IPS-15b (cell line): ENCODE measurements at regions not wholly inside any gene's neighbourhood (a gene's known extent, or its start where the extent isn't known, plus 50 kb on each side); places are given as distances from the start of the nearest gene placed in this dataset.

Experiments
- H3K27me3 ChIP-seq: one replicate; pipeline ENCODE4 v1.6.1; 2013; ENCODE audit warnings: low read length; ENCODE audit not compliant: control insufficient read depth, insufficient read depth
- H3K36me3 ChIP-seq: one replicate; pipeline ENCODE4 v1.6.1; 2013; ENCODE audit warnings: low read length; ENCODE audit not compliant: control insufficient read depth, insufficient read depth
- H3K4me1 ChIP-seq: one replicate; pipeline ENCODE4 v1.6.1; 2013; ENCODE audit warnings: mild to moderate bottlenecking, low read length; ENCODE audit not compliant: control insufficient read depth, insufficient read depth
- H3K4me3 ChIP-seq: one replicate; pipeline ENCODE4 v1.5.1; 2013; ENCODE audit warnings: low read depth, low read length
- H3K9ac ChIP-seq: one replicate; pipeline ENCODE4 v1.6.1; 2013; ENCODE audit warnings: low read depth, mild to moderate bottlenecking, low read length
- H3K9me3 ChIP-seq: one replicate; pipeline ENCODE4 v1.6.1; 2013; ENCODE audit warnings: mild to moderate bottlenecking, low read length; ENCODE audit not compliant: control insufficient read depth, insufficient read depth

- H3K4me3 ChIP-seq = no peak overlapping the region
- peaks cover 8% of the 10 kb centered on the region for H3K4me1 ChIP-seq
- H3K27me3 ChIP-seq = no peaks in the 10 kb centered on the region
- no peaks in the 10 kb centered on the region for H3K9me3 ChIP-seq
- peak overlapping the region; percentile 41 for H3K9ac ChIP-seq
- no peaks in the 10 kb centered on the region for H3K36me3 ChIP-seq
Observed at GRCh38 chr13:84973661-84974060, 825.6 kb downstream of the SLITRK6 start.

- Histone ChIP-seq H3K4me3 (no peak overlapping the region), H3K36me3 (no peaks in the 10 kb centered on the region), H3K9ac (no peak overlapping the region), H3K9me3 (no peaks in the 10 kb centered on the region), H3K4me1 (peaks cover 8% of the 10 kb centered on the region), H3K27me3 (no peaks in the 10 kb centered on the region)
Observed at GRCh38 chr13:84972907-84973306, 826.3 kb downstream of the SLITRK6 start.

- H3K9me3 ChIP-seq = no peaks in the 10 kb centered on the region
- H3K4me1 ChIP-seq = no peaks in the 10 kb centered on the region
- no peak overlapping the region for H3K9ac ChIP-seq
- H3K4me3 ChIP-seq = no peak overlapping the region
- H3K36me3 ChIP-seq = no peaks in the 10 kb centered on the region
- no peaks in the 10 kb centered on the region for H3K27me3 ChIP-seq
Observed at GRCh38 chr13:84962849-84963248, 836.4 kb downstream of the SLITRK6 start.

GRCh38 chr13:84962141-84962750, 837.0 kb downstream of the SLITRK6 start:
- no peaks in the 10 kb centered on the region for H3K27me3 ChIP-seq
- no peaks in the 10 kb centered on the region for H3K4me1 ChIP-seq
- no peak overlapping the region for H3K4me3 ChIP-seq
- no peak overlapping the region for H3K9ac ChIP-seq
- no peaks in the 10 kb centered on the region for H3K9me3 ChIP-seq
- H3K36me3 ChIP-seq = no peaks in the 10 kb centered on the region

GRCh38 chr13:84961023-84961422, 838.2 kb downstream of the SLITRK6 start:
- Histone ChIP-seq H3K9me3 (no peaks in the 10 kb centered on the region), H3K4me3 (no peak overlapping the region), H3K36me3 (no peaks in the 10 kb centered on the region), H3K4me1 (no peaks in the 10 kb centered on the region), H3K9ac (no peak overlapping the region), H3K27me3 (no peaks in the 10 kb centered on the region)

GRCh38 chr13:84959818-84960217, 839.4 kb downstream of the SLITRK6 start:
- Histone ChIP-seq H3K27me3 (no peaks in the 10 kb centered on the region), H3K4me1 (no peaks in the 10 kb centered on the region), H3K4me3 (no peak overlapping the region), H3K36me3 (no peaks in the 10 kb centered on the region), H3K9ac (no peak overlapping the region), H3K9me3 (no peaks in the 10 kb centered on the region)

- Histone ChIP-seq H3K4me3 (no peak overlapping the region), H3K27me3 (no peaks in the 10 kb centered on the region), H3K36me3 (no peaks in the 10 kb centered on the region), H3K9ac (no peak overlapping the region), H3K4me1 (no peaks in the 10 kb centered on the region), H3K9me3 (no peaks in the 10 kb centered on the region)
Observed at GRCh38 chr13:84954636-84955035, 844.6 kb downstream of the SLITRK6 start.

- H3K4me3 ChIP-seq = no peak overlapping the region
Observed at GRCh38 chr13:84951128-84951527, 848.1 kb downstream of the SLITRK6 start.

GRCh38 chr13:84946192-84946591, 853.0 kb downstream of the SLITRK6 start:
- Histone ChIP-seq H3K4me3 (no peak overlapping the region), H3K27me3 (no peaks in the 10 kb centered on the region), H3K4me1 (no peaks in the 10 kb centered on the region), H3K9ac (no peak overlapping the region), H3K36me3 (no peaks in the 10 kb centered on the region), H3K9me3 (no peaks in the 10 kb centered on the region)

More at GRCh38 chr13:84951128-84951527, 848.1 kb downstream of the SLITRK6 start:
- no peaks in the 10 kb centered on the region for H3K4me1 ChIP-seq
- H3K9ac ChIP-seq = no peak overlapping the region
- no peaks in the 10 kb centered on the region for H3K36me3 ChIP-seq
- no peaks in the 10 kb centered on the region for H3K9me3 ChIP-seq
- H3K27me3 ChIP-seq = no peaks in the 10 kb centered on the region

- no peak overlapping the region for H3K4me3 ChIP-seq
- H3K36me3 ChIP-seq = no peaks in the 10 kb centered on the region
- H3K9me3 ChIP-seq = no peaks in the 10 kb centered on the region
- no peaks in the 10 kb centered on the region for H3K4me1 ChIP-seq
- no peaks in the 10 kb centered on the region for H3K27me3 ChIP-seq
- no peak overlapping the region for H3K9ac ChIP-seq
Observed at GRCh38 chr13:84940798-84941197, 858.4 kb downstream of the SLITRK6 start.

GRCh38 chr13:84940167-84940566, 859.1 kb downstream of the SLITRK6 start:
- H3K4me3 ChIP-seq = no peak overlapping the region
- no peaks in the 10 kb centered on the region for H3K27me3 ChIP-seq
- no peaks in the 10 kb centered on the region for H3K4me1 ChIP-seq
- no peaks in the 10 kb centered on the region for H3K36me3 ChIP-seq
- no peaks in the 10 kb centered on the region for H3K9me3 ChIP-seq
- no peak overlapping the region for H3K9ac ChIP-seq

GRCh38 chr13:84934911-84935310, 864.3 kb downstream of the SLITRK6 start:
- Histone ChIP-seq H3K27me3 (no peaks in the 10 kb centered on the region), H3K9me3 (no peaks in the 10 kb centered on the region), H3K4me1 (no peaks in the 10 kb centered on the region), H3K9ac (no peak overlapping the region), H3K36me3 (no peaks in the 10 kb centered on the region), H3K4me3 (no peak overlapping the region)
